GM18511 (cell line): ENCODE measurements at regions not wholly inside any gene's neighbourhood (a gene's known extent, or its start where the extent isn't known, plus 50 kb on each side); places are given as distances from the start of the nearest gene placed in this dataset.
"Not testable (repeated sequence)": the region's sequence is repeated elsewhere in the genome, so short reads cannot be mapped to it uniquely, and the experiment has no call there.

Source experiments
- ATAC-seq: cut with Tn5 transposase; IDR thresholded peaks from one replicate; pipeline ENCODE4 v1.9.1; 2021; ENCODE audit warnings: mild to moderate bottlenecking, moderate library complexity; ENCODE audit not compliant: unreplicated experiment

GRCh38 chr3:197372047-197372661 is 73.7 kb upstream of the DLG1 start:
- ATAC-seq: no peak

- ATAC-seq: no peak
These were observed 73.2 kb upstream of the DLG1 start for GRCh38 chr3:197371591-197372046.

GRCh38 chr3:197369545-197369944 is 71.1 kb upstream of the DLG1 start:
- ATAC-seq: no peak

- no peak for ATAC-seq
These were observed 70.4 kb upstream of the DLG1 start for GRCh38 chr3:197368821-197369220.

- no peak for ATAC-seq
These were observed 69.9 kb upstream of the DLG1 start for GRCh38 chr3:197368330-197368729.

- no peak for ATAC-seq
These were observed 68.8 kb upstream of the DLG1 start for GRCh38 chr3:197367081-197367780.

GRCh38 chr3:197366301-197367044 is 68.1 kb upstream of the DLG1 start:
- no peak for ATAC-seq

GRCh38 chr3:197365586-197365985 is 67.2 kb upstream of the DLG1 start:
- ATAC-seq: no peak

GRCh38 chr3:197364410-197365071 is 66.1 kb upstream of the DLG1 start:
- ATAC-seq: no peak

- no peak for ATAC-seq
These were observed 65.4 kb upstream of the DLG1 start for GRCh38 chr3:197363553-197364409.

GRCh38 chr3:197362081-197362480 is 63.7 kb upstream of the DLG1 start:
- ATAC-seq: no peak

- ATAC-seq: not testable (repeated sequence)
These were observed 61.7 kb upstream of the DLG1 start for GRCh38 chr3:197360095-197360494.

GRCh38 chr3:197359476-197359875 is 61.1 kb upstream of the DLG1 start:
- not testable (repeated sequence) for ATAC-seq

GRCh38 chr3:197356741-197357140 is 58.3 kb upstream of the DLG1 start:
- no peak for ATAC-seq

GRCh38 chr3:197356275-197356674 is 57.9 kb upstream of the DLG1 start:
- ATAC-seq: no peak

GRCh38 chr3:197355713-197356112 is 57.3 kb upstream of the DLG1 start:
- ATAC-seq: no peak

- ATAC-seq: no peak
These were observed 56.2 kb upstream of the DLG1 start for GRCh38 chr3:197354568-197355001.

- no peak for ATAC-seq
These were observed 55.6 kb upstream of the DLG1 start for GRCh38 chr3:197353867-197354567.

GRCh38 chr3:197353001-197353866 is 54.8 kb upstream of the DLG1 start:
- ATAC-seq: no peak
